Glutamatergic neuron (in vitro differentiated cells): ENCODE measurements at regions not wholly inside any gene's neighbourhood (a gene's known extent, or its start where the extent isn't known, plus 50 kb on each side); places are given as distances from the start of the nearest gene placed in this dataset.

Experiments used
- DNase-seq: peaks from one replicate; pipeline ENCODE4 v3.0.0; 2022
- H3K27ac Mint-ChIP-seq: one replicate; pipeline ENCODE4 v1.8.0; 2020; ENCODE audit warnings: mild to moderate bottlenecking, mixed read lengths, inconsistent platforms; ENCODE audit not compliant: unreplicated experiment
- H3K27me3 Mint-ChIP-seq: one replicate; pipeline ENCODE4 v1.8.0; 2020; ENCODE audit warnings: mild to moderate bottlenecking, moderate library complexity, mixed read lengths, inconsistent platforms; ENCODE audit not compliant: unreplicated experiment
- H3K36me3 Mint-ChIP-seq: one replicate; pipeline ENCODE4 v1.8.0; 2020; ENCODE audit warnings: mild to moderate bottlenecking, mixed read lengths, inconsistent platforms; ENCODE audit not compliant: unreplicated experiment
- H3K4me1 Mint-ChIP-seq: one replicate; pipeline ENCODE4 v1.8.0; 2020; ENCODE audit warnings: mild to moderate bottlenecking, low read depth, mixed read lengths, inconsistent platforms; ENCODE audit not compliant: unreplicated experiment
- H3K4me3 Mint-ChIP-seq: one replicate; pipeline ENCODE4 v1.8.0; 2020; ENCODE audit warnings: mild to moderate bottlenecking, mixed read lengths, inconsistent platforms; ENCODE audit not compliant: unreplicated experiment
- H3K9me3 Mint-ChIP-seq: one replicate; pipeline ENCODE4 v1.8.0; 2020; ENCODE audit warnings: mild to moderate bottlenecking, moderate library complexity, mixed read lengths, inconsistent platforms; ENCODE audit not compliant: unreplicated experiment
- CTCF ChIP-seq: fragments of 200-600 bp; sonication (generic); IDR thresholded peaks from one replicate; pipeline ENCODE4 v1.5.0; 2021; ENCODE audit not compliant: partially characterized antibody, unreplicated experiment

- TF ChIP-seq CTCF = no peak
- peaks cover 38% of the 10 kb centered on the region for H3K4me1 Mint-ChIP-seq
- peak; percentile 35 for DNase-seq
- H3K36me3 Mint-ChIP-seq = peaks cover 4% of the 10 kb centered on the region
- H3K27ac Mint-ChIP-seq = no peak overlapping the region
- H3K27me3 Mint-ChIP-seq = peaks cover 2% of the 10 kb centered on the region
- H3K9me3 Mint-ChIP-seq = peaks cover 3% of the 10 kb centered on the region
- H3K4me3 Mint-ChIP-seq = no peak overlapping the region
These were observed 177.9 kb downstream of the PHLDA1 start for GRCh38 chr12:75853626-75854025.

- TF ChIP-seq CTCF = no peak
These were observed 178.6 kb downstream of the PHLDA1 start for GRCh38 chr12:75852956-75853355.

GRCh38 chr12:75852143-75852542, 179.4 kb downstream of the PHLDA1 start:
- DNase-seq = no peak
- Mint-ChIP-seq H3K36me3 (peaks cover 4% of the 10 kb centered on the region), H3K4me1 (peaks cover 43% of the 10 kb centered on the region), H3K9me3 (peaks cover 2% of the 10 kb centered on the region), H3K27ac (no peak overlapping the region), H3K27me3 (peaks cover 2% of the 10 kb centered on the region), H3K4me3 (no peak overlapping the region)
- TF ChIP-seq CTCF = no peak

More at GRCh38 chr12:75852956-75853355, 178.6 kb downstream of the PHLDA1 start:
- Mint-ChIP-seq H3K27ac (no peak overlapping the region), H3K4me1 (peaks cover 43% of the 10 kb centered on the region), H3K4me3 (no peak overlapping the region), H3K9me3 (peaks cover 2% of the 10 kb centered on the region), H3K27me3 (peaks cover 2% of the 10 kb centered on the region), H3K36me3 (peaks cover 4% of the 10 kb centered on the region)
- no peak for DNase-seq

GRCh38 chr12:75850721-75851462, 180.7 kb downstream of the PHLDA1 start:
- Mint-ChIP-seq H3K9me3 (peaks cover 2% of the 10 kb centered on the region), H3K4me3 (no peak overlapping the region)
- TF ChIP-seq CTCF = no peak

GRCh38 chr12:75848961-75849360, 182.6 kb downstream of the PHLDA1 start:
- DNase-seq = no peak
- H3K9me3 Mint-ChIP-seq = peaks cover 4% of the 10 kb centered on the region
- peaks cover 48% of the 10 kb centered on the region for H3K4me1 Mint-ChIP-seq
- peaks cover 9% of the 10 kb centered on the region for H3K36me3 Mint-ChIP-seq
- no peak overlapping the region for H3K27ac Mint-ChIP-seq
- H3K27me3 Mint-ChIP-seq = peaks cover 2% of the 10 kb centered on the region
- no peak for TF ChIP-seq CTCF
- no peak overlapping the region for H3K4me3 Mint-ChIP-seq

More at GRCh38 chr12:75850721-75851462, 180.7 kb downstream of the PHLDA1 start:
- Mint-ChIP-seq H3K4me1 (peaks cover 45% of the 10 kb centered on the region), H3K36me3 (peaks cover 9% of the 10 kb centered on the region), H3K27ac (peak overlapping the region; percentile 19), H3K27me3 (peaks cover 2% of the 10 kb centered on the region)
- no peak for DNase-seq
